ENCODE measurements at regions not wholly inside any gene's neighbourhood (a gene's known extent, or its start where the extent isn't known, plus 50 kb on each side); places are given as distances from the start of the nearest gene placed in this dataset.

DNA sequence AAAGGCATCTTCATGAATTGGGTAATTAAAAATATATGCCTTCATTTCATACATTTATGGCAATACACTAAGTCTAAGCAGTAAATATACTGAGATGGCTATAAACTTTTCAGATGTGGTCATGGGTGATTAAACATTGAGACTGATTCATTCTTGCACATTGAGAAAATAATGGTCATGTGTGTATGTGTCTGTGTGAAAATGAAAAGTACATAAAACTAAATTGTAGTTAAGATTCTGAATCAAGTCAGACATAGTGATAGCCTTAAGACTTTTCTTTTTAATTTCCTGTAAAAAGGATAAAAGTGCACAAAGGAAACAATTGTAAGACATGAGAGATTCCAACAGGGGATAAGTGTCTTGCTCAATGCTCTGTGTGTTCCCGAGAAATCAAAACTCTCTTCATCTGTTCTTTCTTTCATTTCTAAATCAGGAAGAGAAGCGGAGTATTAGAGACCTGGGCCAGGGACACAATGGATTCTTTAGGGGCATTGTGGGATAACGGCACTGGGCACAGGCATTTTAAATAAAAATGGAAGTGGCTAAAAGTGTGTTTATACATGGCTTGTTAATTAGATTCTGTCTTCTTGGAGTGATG, 69.8 kb upstream of the AGR3 start:
- H3K79me2 ChIP-seq (ENCODE audit: control insufficient read depth in 1 of 2, insufficient read depth in 2 of 2, low read length in 2 of 2): no peaks in the 10 kb centered on the region
- no peak overlapping the region for H3K23ac ChIP-seq (ENCODE audit: insufficient read length)
- ChIA-PET POLR2A (ENCODE audit: partially characterized antibody) (no interaction called here), CTCF (ENCODE audit: partially characterized antibody) (interaction anchor here (0.6 kb wide), 1 partner anchor 99 kb away, joined by 4 read pairs; no protein-coding TSS in a partner anchor)
- no peak overlapping the region for H2BK20ac ChIP-seq (ENCODE audit: low read length)
- H4K5ac ChIP-seq (ENCODE audit: insufficient read length, low read depth, low read length): no peak overlapping the region
- no peak overlapping the region for H3K27ac ChIP-seq (ENCODE audit: low read depth, low read length)
- H3K27me3 ChIP-seq (replicated peaks in 1 of 4; ENCODE audit: control insufficient read depth in 3 of 4, extremely low read depth in 1 of 4, insufficient read depth in 3 of 4, low read length in 3 of 4): no peaks in the 10 kb centered on the region
- H3K79me1 ChIP-seq (ENCODE audit: low read depth, low read length): no peaks in the 10 kb centered on the region
- H2BK120ac ChIP-seq (replicated peaks; ENCODE audit: low read depth, low read length): no peak overlapping the region
- H3K4me2 ChIP-seq (ENCODE audit: insufficient read depth in 1 of 2, low read depth in 2 of 2, low read length in 2 of 2): no peak overlapping the region
- no peak overlapping the region for H2BK5ac ChIP-seq (ENCODE audit: low read depth, low read length)
- no peak for TF ChIP-seq RBBP5 (IDR thresholded peaks at IDR 0.05; ENCODE audit: borderline replicate concordance, low read depth, low read length)
- TF ChIP-seq SUZ12 (IDR thresholded peaks at IDR 0.05; ENCODE audit: low read length): no peak
- H2AFZ ChIP-seq (ENCODE audit: low read length): no peak overlapping the region
- no peak overlapping the region for H2BK12ac ChIP-seq (ENCODE audit: low read depth, low read length)
- H3K9ac ChIP-seq (replicated peaks in 1 of 4; ENCODE audit: extremely low read depth in 1 of 4, low read depth in 3 of 4, low read length in 3 of 4): no peak overlapping the region
- H3K14ac ChIP-seq (ENCODE audit: insufficient read length): no peak overlapping the region
- H3K23me2 ChIP-seq (ENCODE audit: low read depth, low read length): no peaks in the 10 kb centered on the region
- H3K4me3 ChIP-seq (ENCODE audit: extremely low read depth in 1 of 4, insufficient read depth in 2 of 4, low read depth in 3 of 4, low read length in 4 of 4): no peak overlapping the region
- no peak overlapping the region for H4K91ac ChIP-seq (replicated peaks; ENCODE audit: insufficient read length, low read length)
- DNase-seq (ENCODE audit: low read depth in 1 of 2, low spot score in 2 of 2) (no peak), FAIRE-seq (no peak)
- no peak overlapping the region for H3K56ac ChIP-seq (replicated peaks; ENCODE audit: insufficient read length, low read depth, low read length)
- H4K20me1 ChIP-seq (replicated peaks in 1 of 2; ENCODE audit: control insufficient read depth in 1 of 2, insufficient read depth in 2 of 2, low read length in 2 of 2): no peaks in the 10 kb centered on the region
- no peaks in the 10 kb centered on the region for H3K4me1 ChIP-seq (replicated peaks in 1 of 4; ENCODE audit: control insufficient read depth in 3 of 4, insufficient read depth in 4 of 4, low read length in 3 of 4)
- no peak overlapping the region for H3K18ac ChIP-seq (ENCODE audit: extremely low read depth, low read length)
- H3K36me3 ChIP-seq (ENCODE audit: control insufficient read depth in 2 of 4, insufficient read depth in 4 of 4, low read length in 3 of 4): no peaks in the 10 kb centered on the region
- WGBS, 2 experiments (ENCODE audit: extremely low coverage in 1 of 2, insufficient coverage in 1 of 2, insufficient read length in 1 of 2, insufficient replicate concordance in 2 of 2, low coverage in 1 of 2, low lambda C conversion rate in 2 of 2, missing lambda C conversion rate in 1 of 2): 84% methylated on average over 3 of the region's 3 CpGs; no CpG with 5 or more reads in 1 of the 2 experiments
- H3K4ac ChIP-seq (replicated peaks; ENCODE audit: insufficient read length, low read depth, low read length): no peak overlapping the region
- H4K8ac ChIP-seq (ENCODE audit: extremely low read depth, insufficient read depth, low read length): no peak overlapping the region
- H2AK5ac ChIP-seq (ENCODE audit: low read depth, low read length): no peak overlapping the region
- H2BK15ac ChIP-seq (ENCODE audit: low read length): no peak overlapping the region
- peaks cover 14 to 17% of the 10 kb centered on the region in 2 experiments for H3K9me3 ChIP-seq (ENCODE audit: insufficient read depth in 2 of 2, low read depth in 1 of 2, low read length in 1 of 2)
